Kidney epithelial cell (primary cell): ENCODE measurements at regions not wholly inside any gene's neighbourhood (a gene's known extent, or its start where the extent isn't known, plus 50 kb on each side); places are given as distances from the start of the nearest gene placed in this dataset.

ENCODE experiments used
- DNase-seq: peaks from one replicate; pipeline ENCODE4 v3.0.0-alpha.2; 2010; ENCODE audit warnings: low read depth
- H3K27me3 ChIP-seq: 2 replicates; pipeline ENCODE4 v1.6.0; 2011; ENCODE audit warnings: low read length; ENCODE audit not compliant: control insufficient read depth, insufficient read depth
- H3K36me3 ChIP-seq: 2 replicates; pipeline ENCODE4 v1.5.1; 2011; ENCODE audit warnings: low read length; ENCODE audit not compliant: control insufficient read depth, insufficient read depth
- H3K4me3 ChIP-seq: 2 replicates; pipeline ENCODE4 v1.5.1; 2011; ENCODE audit warnings: low read depth, mild to moderate bottlenecking, control low read depth, low read length
- TF ChIP-seq, protein P1 (sequence below): IDR thresholded peaks from 2 replicates; pipeline ENCODE4 v1.5.1; 2011; ENCODE audit warnings: mild to moderate bottlenecking, moderate library complexity, low read length, control low read depth, inconsistent platforms; ENCODE audit not compliant: insufficient read depth, poor library complexity, severe bottlenecking

DNA sequence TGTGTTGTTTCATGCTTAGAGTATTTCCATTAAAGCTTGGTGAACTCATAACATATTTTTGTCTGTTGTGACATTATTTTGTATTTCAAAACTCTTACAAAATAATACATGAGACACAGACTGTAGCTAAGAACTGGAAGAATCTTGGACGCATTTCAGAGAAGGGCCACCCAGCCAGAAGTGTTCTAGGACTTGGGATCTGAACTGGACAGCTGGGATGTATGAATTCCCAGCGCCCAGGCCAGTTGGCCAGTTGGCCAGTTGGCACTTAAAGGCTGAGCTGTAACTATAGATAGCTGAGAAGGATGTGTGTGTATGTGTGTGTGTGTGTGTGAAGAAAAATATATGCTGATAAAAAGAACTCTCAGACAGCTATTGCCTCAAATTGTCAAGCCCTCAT lies 193.4 kb upstream of the GPR101 start:
- no peak for DNase-seq
- no peaks in the 10 kb centered on the region for H3K36me3 ChIP-seq
- TF ChIP-seq, protein P1, sequence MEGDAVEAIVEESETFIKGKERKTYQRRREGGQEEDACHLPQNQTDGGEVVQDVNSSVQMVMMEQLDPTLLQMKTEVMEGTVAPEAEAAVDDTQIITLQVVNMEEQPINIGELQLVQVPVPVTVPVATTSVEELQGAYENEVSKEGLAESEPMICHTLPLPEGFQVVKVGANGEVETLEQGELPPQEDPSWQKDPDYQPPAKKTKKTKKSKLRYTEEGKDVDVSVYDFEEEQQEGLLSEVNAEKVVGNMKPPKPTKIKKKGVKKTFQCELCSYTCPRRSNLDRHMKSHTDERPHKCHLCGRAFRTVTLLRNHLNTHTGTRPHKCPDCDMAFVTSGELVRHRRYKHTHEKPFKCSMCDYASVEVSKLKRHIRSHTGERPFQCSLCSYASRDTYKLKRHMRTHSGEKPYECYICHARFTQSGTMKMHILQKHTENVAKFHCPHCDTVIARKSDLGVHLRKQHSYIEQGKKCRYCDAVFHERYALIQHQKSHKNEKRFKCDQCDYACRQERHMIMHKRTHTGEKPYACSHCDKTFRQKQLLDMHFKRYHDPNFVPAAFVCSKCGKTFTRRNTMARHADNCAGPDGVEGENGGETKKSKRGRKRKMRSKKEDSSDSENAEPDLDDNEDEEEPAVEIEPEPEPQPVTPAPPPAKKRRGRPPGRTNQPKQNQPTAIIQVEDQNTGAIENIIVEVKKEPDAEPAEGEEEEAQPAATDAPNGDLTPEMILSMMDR, result no peak

DNA sequence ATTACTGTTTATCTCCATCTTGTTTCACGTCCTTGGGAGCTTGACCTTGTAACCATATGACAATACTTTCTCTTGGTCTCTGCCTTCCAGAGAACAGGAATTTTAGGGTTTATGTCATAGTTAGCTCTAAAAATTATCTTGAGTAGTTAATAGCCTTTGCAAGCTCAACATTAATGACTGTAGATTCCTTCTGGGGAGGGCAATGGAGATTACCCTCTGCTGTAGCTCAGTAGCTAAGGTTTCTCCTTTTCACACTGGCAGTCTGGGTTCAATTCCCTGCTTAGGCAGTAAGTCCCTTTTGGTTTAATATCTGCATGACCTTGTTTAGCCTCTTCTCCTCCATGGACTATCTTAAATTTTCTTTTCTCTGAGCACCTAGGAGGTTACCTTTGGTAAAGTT lies 181.7 kb upstream of the GPR101 start:
- DNase-seq, result no peak
- Histone ChIP-seq H3K36me3 (no peaks in the 10 kb centered on the region), H3K4me3 (no peak overlapping the region), H3K27me3 (no peaks in the 10 kb centered on the region)
- TF ChIP-seq, protein P1, result no peak

More for the DNA sequence above, 193.4 kb upstream of the GPR101 start:
- Histone ChIP-seq H3K27me3 (no peaks in the 10 kb centered on the region), H3K4me3 (no peak overlapping the region)

DNA sequence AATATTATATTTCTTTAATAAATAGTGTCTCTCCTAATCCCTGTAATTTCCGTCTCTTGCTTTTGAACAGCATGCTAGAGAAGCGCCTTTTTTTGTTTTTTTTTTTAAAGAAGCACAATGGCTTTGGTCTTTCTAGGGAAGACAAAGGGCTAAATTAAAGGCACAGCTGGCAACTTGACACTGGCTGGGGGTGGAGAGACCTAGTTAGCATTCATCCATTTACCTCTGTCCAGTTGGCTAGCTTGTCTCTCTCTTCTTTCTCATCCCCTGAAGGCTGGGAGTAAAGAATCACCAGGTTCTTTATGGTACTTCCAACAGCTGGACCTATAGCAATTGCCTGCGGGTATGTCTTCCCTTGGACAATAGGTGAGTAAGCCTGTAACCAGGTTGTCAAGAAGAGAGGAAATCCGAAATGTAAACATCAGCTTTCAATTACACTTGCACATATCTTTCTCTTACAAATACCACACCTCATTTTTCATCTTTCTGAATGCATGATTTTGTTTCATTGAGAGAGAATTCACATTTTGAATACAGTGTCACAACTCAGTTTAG lies 178.4 kb upstream of the GPR101 start:
- no peak overlapping the region for H3K4me3 ChIP-seq
- H3K27me3 ChIP-seq, result no peaks in the 10 kb centered on the region
- no peak for DNase-seq
- TF ChIP-seq, protein P1, result no peak
- no peaks in the 10 kb centered on the region for H3K36me3 ChIP-seq

DNA sequence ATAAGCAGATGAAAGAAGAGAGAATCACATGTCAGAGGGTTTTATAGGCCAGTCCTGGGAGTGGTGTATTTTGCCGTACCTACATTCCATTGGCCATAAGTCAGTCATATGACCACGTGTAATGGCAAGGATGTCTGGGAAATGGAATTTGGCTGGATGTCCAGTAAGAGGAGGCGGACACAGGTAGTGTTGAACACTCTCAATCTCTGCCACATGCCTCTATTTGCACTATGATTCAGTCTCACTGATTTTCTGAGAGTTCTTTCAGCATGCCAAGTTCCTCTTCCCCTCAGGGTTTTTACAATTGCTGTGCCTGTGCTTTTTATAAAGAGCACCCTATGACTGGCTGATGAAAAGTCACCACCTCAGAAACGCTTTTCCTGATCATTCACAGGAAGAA lies 164.2 kb upstream of the GPR101 start:
- TF ChIP-seq, protein P1, result no peak
- Histone ChIP-seq H3K36me3 (no peaks in the 10 kb centered on the region), H3K4me3 (no peak overlapping the region), H3K27me3 (no peaks in the 10 kb centered on the region)
- no peak for DNase-seq

DNA sequence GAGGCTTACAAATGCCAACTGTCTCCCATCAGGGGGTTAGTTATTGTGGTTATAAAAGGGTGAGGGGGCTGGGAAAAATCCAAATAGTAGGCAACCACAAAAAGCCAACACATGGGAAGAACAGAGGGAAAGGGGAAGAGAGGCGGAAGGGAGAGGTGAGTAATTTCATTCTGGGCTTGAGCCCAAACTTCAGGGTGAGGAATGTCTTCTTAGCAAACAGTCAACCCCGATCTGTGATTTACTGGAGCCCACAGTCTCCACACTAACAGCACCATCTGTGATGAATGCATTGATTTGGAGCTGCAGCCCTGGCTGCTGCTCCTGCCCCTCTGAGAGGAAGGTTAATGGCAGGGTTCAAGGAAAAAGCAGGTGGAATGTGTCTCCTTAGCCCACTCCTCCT lies 162.2 kb upstream of the GPR101 start:
- TF ChIP-seq, protein P1, result no peak
- no peak overlapping the region for H3K4me3 ChIP-seq
- no peaks in the 10 kb centered on the region for H3K36me3 ChIP-seq
- no peaks in the 10 kb centered on the region for H3K27me3 ChIP-seq
- no peak for DNase-seq

DNA sequence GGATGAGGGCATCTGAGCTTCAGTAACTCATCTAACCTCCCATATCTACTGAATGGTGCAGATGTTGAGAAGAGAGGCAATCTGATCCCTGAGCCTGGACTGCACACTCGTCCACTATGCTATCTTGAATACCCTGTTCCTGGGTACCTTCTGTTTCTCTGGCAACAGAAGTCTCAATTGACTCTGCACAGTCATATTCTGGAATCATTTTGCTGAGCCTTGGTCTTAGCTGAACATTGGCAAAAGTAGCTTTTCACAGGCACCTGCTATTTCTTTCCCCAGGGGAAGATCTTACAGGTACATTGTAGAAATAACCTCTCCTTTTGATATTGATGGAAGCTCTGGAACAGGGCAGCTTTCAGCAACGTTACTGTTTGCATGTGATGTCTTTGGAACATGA lies 161.5 kb upstream of the GPR101 start:
- H3K27me3 ChIP-seq, result no peaks in the 10 kb centered on the region
- no peaks in the 10 kb centered on the region for H3K36me3 ChIP-seq
- H3K4me3 ChIP-seq, result no peak overlapping the region
- no peak for DNase-seq
- TF ChIP-seq, protein P1, result no peak
